Lower lobe of right lung (tissue), 2 donors: ENCODE measurements at regions not wholly inside any gene's neighbourhood (a gene's known extent, or its start where the extent isn't known, plus 50 kb on each side); places are given as distances from the start of the nearest gene placed in this dataset.

ENCODE experiments used
- ATAC-seq, 2 donors: fragments of 200-7000 bp; cut with Tn5 transposase; one replicate each; pipeline ENCODE4 v1.9.1; 2020 to 2022; ENCODE audit warnings: mild to moderate bottlenecking in 2 of 2, moderate library complexity in 2 of 2
- DNase-seq: peaks from one replicate; pipeline ENCODE4 v3.0.0-alpha.2; 2020
- H3K27ac ChIP-seq: fragments of 200-600 bp; one replicate; pipeline ENCODE4 v1.8.0; 2022
- H3K27me3 ChIP-seq: fragments of 200-600 bp; one replicate; pipeline ENCODE4 v1.8.0; 2022; ENCODE audit warnings: low read depth
- H3K36me3 ChIP-seq: fragments of 200-600 bp; one replicate; pipeline ENCODE4 v1.8.0; 2022; ENCODE audit warnings: mild to moderate bottlenecking
- H3K4me1 ChIP-seq: fragments of 200-600 bp; one replicate; pipeline ENCODE4 v1.8.0; 2022
- H3K4me3 ChIP-seq: fragments of 200-600 bp; one replicate; pipeline ENCODE4 v1.8.0; 2022; ENCODE audit warnings: mild to moderate bottlenecking
- H3K9me3 ChIP-seq: fragments of 200-600 bp; one replicate; pipeline ENCODE4 v1.8.0; 2022
- intact Hi-C: fragments of 100-400 bp; cut with DNase I; formaldehyde crosslinking; loops from one replicate; pipeline ENCODE4 v1.11.0; 2022
- TF ChIP-seq, protein P1 (sequence below): fragments of 200-600 bp; IDR thresholded peaks from one replicate; pipeline ENCODE4 v1.8.0; 2022; ENCODE audit warnings: antibody characterized with exemption, mild to moderate bottlenecking
- donor health status: DM: no; HTN: yes; CAD: no; lungs with severe emphysema.

DNA sequence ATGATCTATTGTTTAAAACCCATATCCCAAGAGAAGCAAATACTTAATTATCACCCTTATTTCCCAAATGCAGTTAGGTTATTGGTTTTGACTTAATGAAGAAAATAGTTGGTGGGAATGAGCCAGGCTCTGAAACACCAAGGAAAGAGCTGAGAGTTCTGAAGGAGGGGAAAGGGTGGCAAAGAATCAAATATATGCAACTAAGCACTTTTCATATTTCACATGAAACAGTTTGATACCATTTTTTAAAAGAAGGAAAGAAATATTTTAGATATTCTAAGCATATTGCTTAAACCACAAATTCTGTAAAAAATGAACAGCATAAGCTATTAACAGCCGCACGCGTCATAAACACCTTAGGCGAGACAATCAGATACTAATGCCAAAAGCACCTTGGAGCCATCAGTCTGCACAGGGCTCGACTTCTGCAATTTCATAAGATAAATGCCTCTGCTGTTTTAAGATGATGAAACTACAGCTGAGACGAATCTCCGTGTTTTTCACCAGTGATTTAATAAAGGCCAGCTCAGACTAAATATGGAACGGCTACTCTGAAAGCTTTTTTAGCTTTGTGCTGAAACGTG is 371.7 kb downstream of the EN1 start:
- DNase-seq (no peak), ATAC-seq (no peak)
- peaks cover 7% of the 10 kb centered on the region for H3K27me3 ChIP-seq
- no peaks in the 10 kb centered on the region for H3K4me1 ChIP-seq
- no peaks in the 10 kb centered on the region for H3K9me3 ChIP-seq
- H3K27ac ChIP-seq, result no peak overlapping the region
- H3K4me3 ChIP-seq, result no peak overlapping the region
- TF ChIP-seq, protein P1, sequence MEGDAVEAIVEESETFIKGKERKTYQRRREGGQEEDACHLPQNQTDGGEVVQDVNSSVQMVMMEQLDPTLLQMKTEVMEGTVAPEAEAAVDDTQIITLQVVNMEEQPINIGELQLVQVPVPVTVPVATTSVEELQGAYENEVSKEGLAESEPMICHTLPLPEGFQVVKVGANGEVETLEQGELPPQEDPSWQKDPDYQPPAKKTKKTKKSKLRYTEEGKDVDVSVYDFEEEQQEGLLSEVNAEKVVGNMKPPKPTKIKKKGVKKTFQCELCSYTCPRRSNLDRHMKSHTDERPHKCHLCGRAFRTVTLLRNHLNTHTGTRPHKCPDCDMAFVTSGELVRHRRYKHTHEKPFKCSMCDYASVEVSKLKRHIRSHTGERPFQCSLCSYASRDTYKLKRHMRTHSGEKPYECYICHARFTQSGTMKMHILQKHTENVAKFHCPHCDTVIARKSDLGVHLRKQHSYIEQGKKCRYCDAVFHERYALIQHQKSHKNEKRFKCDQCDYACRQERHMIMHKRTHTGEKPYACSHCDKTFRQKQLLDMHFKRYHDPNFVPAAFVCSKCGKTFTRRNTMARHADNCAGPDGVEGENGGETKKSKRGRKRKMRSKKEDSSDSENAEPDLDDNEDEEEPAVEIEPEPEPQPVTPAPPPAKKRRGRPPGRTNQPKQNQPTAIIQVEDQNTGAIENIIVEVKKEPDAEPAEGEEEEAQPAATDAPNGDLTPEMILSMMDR, result no peak
- H3K36me3 ChIP-seq, result no peaks in the 10 kb centered on the region
- intact Hi-C loops, result no loop called here

DNA sequence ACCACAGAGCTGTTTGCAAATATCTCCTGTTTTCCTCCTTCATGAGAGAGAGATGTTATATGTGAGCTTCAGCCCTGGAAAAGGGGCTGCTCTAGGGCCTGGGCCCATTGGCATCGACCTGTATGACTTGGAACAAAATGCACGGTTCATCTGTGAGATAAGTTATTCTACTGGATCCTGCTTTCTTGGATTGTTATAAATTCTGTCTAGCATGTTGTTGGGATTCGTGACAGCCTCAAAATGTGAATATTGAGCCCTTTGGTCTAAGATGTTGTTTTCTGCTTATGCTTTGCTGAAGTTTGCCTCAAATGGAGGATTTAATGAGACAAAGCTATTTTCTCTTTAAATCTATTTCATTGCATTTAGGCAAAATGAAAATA is 372.9 kb downstream of the EN1 start:
- Histone ChIP-seq H3K27me3 (peaks cover 7% of the 10 kb centered on the region), H3K4me1 (no peaks in the 10 kb centered on the region), H3K27ac (no peak overlapping the region), H3K9me3 (no peaks in the 10 kb centered on the region), H3K36me3 (no peaks in the 10 kb centered on the region), H3K4me3 (no peak overlapping the region)
- ATAC-seq (no peak), DNase-seq (no peak)
- intact Hi-C loops, result no loop called here
- TF ChIP-seq, protein P1, result no peak

DNA sequence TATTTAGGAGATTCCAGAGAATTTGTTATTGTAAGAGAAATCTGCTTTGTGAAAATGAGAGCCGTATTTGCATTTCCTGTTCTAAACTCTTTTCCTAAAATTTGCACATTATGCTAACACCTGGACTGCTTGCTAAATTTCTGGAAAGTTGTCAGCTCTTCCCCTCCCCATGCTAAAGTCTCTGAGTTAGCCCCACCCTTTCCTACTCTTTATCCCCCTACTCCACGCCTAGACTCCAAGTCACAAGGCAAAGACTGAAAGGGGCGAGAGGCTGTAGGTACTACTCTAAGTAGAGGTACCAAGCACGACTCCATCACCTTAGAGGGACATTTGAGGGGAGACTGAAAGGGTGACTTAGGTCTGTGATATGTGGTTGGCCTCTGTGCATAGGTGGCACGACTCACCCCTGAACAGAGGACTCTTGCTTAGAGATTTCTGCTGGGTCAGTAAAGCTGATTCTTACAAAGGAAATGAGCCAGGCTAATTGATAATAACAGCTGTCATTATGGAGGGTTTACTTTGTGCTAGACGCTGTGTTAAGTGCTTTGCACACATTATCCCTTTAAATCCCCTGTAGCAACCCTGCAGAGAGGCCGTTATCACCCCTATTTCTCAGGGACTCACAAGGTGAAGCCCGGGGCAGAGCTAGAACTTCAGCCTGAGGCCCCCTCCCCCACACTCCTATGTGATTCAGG is 373.5 kb downstream of the EN1 start:
- Histone ChIP-seq H3K4me3 (no peak overlapping the region), H3K27ac (no peak overlapping the region), H3K27me3 (peaks cover 3% of the 10 kb centered on the region), H3K9me3 (no peaks in the 10 kb centered on the region), H3K36me3 (no peaks in the 10 kb centered on the region), H3K4me1 (no peaks in the 10 kb centered on the region)
- DNase-seq, result no peak
- ATAC-seq, result no peak
- intact Hi-C loops, result no loop called here
- TF ChIP-seq, protein P1, result no peak

DNA sequence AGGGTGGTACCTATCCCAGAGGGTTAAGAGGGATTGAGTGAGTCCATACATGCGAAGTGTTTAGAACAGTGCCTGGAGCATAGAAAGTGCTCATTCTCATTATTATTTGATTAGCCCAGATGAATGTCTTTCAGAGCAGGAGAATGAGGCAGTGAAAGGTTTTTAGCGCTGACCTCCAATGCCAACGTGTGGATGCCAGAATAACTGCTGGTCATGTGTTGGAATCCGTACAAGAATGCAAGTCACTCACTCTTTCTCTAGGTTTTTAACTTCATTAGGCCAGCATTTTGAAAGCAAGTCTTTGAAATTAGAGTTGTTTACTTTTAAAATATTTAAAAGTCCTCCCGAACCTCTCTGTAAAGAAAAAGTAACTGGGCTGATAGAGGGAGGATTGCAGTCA is 374.2 kb downstream of the EN1 start:
- Histone ChIP-seq H3K27me3 (no peaks in the 10 kb centered on the region), H3K36me3 (no peaks in the 10 kb centered on the region), H3K9me3 (no peaks in the 10 kb centered on the region), H3K27ac (no peak overlapping the region), H3K4me3 (no peak overlapping the region), H3K4me1 (no peaks in the 10 kb centered on the region)
- TF ChIP-seq, protein P1, result no peak
- no peak for DNase-seq
- ATAC-seq, result no peak
- intact Hi-C loops, result no loop called here

DNA sequence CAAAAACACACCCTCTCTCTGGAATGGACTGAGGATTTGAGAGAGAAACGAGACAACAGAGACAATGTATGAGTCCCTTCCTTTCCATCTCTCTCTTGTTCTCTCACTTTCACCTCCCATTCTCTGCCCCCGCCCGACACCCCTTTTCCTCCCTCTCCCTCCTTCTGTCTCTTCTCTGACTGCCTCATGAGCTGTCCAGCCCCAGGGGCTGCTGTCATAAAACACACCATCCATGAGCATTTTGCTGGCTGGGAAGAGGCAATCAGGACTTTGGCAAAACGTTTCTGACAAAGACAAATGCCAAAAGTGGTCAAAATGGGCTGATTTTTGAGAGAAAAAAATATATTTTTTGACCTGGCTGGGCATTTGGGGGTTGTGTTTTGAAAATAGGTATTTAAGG is 377.2 kb downstream of the EN1 start:
- intact Hi-C loops, result no loop called here
- Histone ChIP-seq H3K27me3 (no peaks in the 10 kb centered on the region), H3K27ac (no peak overlapping the region), H3K36me3 (no peaks in the 10 kb centered on the region), H3K4me3 (no peak overlapping the region), H3K4me1 (no peaks in the 10 kb centered on the region), H3K9me3 (no peaks in the 10 kb centered on the region)
- no peak for DNase-seq
- TF ChIP-seq, protein P1, result no peak
- ATAC-seq, result no peak
